HG03139 (cell line): ENCODE measurements at regions not wholly inside any gene's neighbourhood (a gene's known extent, or its start where the extent isn't known, plus 50 kb on each side); places are given as distances from the start of the nearest gene placed in this dataset.
"Not testable (repeated sequence)": the region's sequence is repeated elsewhere in the genome, so short reads cannot be mapped to it uniquely, and the experiment has no call there.

ENCODE experiments used
- ATAC-seq: cut with Tn5 transposase; IDR thresholded peaks from one replicate; pipeline ENCODE4 v1.9.1; 2021; ENCODE audit not compliant: unreplicated experiment

GRCh38 chr1:143905214-143906179, 66.3 kb downstream of the FAM72C start:
- not testable (repeated sequence) for ATAC-seq

- not testable (repeated sequence) for ATAC-seq
Measured at GRCh38 chr1:143904622-143904979, 67.2 kb downstream of the FAM72C start.

GRCh38 chr1:143903899-143904621, 67.7 kb downstream of the FAM72C start:
- not testable (repeated sequence) for ATAC-seq

- ATAC-seq = not testable (repeated sequence)
Measured at GRCh38 chr1:143896377-143896776, 75.4 kb downstream of the FAM72C start.

- ATAC-seq = peak; percentile 85
Measured at GRCh38 chr1:143884932-143885574, 86.7 kb downstream of the FAM72C start.

- peak; percentile 67 for ATAC-seq
Measured at GRCh38 chr1:143884532-143884931, 87.3 kb downstream of the FAM72C start.

- not testable (repeated sequence) for ATAC-seq
Measured at GRCh38 chr1:143879757-143880536, 91.8 kb downstream of the FAM72C start.

- ATAC-seq = not testable (repeated sequence)
Measured at GRCh38 chr1:143875947-143876346, 95.8 kb downstream of the FAM72C start.

GRCh38 chr1:143874625-143875024, 97.2 kb downstream of the FAM72C start:
- ATAC-seq = not testable (repeated sequence)

- not testable (repeated sequence) for ATAC-seq
Measured at GRCh38 chr1:143873650-143874049, 98.1 kb downstream of the FAM72C start.

GRCh38 chr1:143870388-143870787, 101.4 kb downstream of the FAM72C start:
- ATAC-seq = not testable (repeated sequence)

- not testable (repeated sequence) for ATAC-seq
Measured at GRCh38 chr1:143867590-143868220, 104.1 kb downstream of the FAM72C start.

- peak; percentile 67 for ATAC-seq
Measured at GRCh38 chr1:143863901-143864520, 107.8 kb downstream of the FAM72C start.

GRCh38 chr1:143862722-143863121, 109.1 kb downstream of the FAM72C start:
- ATAC-seq = not testable (repeated sequence)

- ATAC-seq = not testable (repeated sequence)
Measured at GRCh38 chr1:143861306-143861705, 110.5 kb downstream of the FAM72C start.

GRCh38 chr1:143855867-143856266, 115.9 kb downstream of the FAM72C start:
- not testable (repeated sequence) for ATAC-seq

- ATAC-seq = not testable (repeated sequence)
Measured at GRCh38 chr1:143854069-143854468, 117.7 kb downstream of the FAM72C start.

- not testable (repeated sequence) for ATAC-seq
Measured at GRCh38 chr1:143850637-143851036, 121.1 kb downstream of the FAM72C start.

- ATAC-seq = not testable (repeated sequence)
Measured at GRCh38 chr1:143848859-143849258, 122.9 kb downstream of the FAM72C start.
